ENCODE measurements at regions not wholly inside any gene's neighbourhood (a gene's known extent, or its start where the extent isn't known, plus 50 kb on each side); places are given as distances from the start of the nearest gene placed in this dataset.

DNA sequence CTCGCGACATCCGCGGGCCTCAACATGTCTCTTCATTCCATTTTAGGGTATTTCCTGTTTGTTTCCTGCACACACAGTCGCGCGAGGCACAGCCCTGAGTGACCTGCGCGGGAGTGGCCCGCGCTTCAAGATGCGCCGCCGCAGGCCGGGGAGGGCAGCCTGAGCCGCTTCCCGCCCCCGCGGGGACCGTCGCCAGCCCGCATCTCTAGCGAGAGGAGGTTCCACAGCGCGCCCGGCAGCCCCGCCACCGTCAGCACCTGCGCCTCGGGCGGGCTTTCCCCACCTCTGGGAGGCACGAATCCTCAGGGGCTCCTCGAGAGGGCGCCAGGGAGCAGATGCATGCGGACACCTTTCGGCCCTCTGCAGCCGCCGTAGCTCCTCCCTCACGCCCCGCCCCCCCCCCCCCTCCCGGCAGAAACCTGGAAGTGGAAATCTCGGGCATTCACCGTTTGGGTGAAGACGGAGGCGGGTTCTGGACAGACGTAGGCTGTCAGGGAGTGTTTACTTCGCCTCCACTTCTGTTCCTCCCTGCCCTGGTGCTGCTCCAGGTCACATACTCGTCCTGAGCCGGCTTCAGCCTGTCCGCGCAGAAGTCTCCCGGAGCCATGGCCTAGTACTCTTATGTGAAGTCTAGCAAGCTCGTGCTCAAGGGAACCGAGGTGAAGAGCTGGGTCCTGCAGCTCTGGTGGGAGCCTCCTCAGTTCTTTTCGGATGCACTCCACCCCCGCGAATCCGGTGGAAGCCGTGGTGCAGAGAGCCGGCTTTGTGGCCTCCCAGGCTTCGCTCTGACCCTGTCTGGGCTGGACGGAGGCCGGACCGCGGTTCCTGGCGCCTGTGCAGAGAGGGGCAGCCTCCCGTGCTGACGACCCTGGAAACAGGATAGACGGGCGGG is 880.5 kb upstream of the DEFB115 start (continued):
- TF ChIP-seq ZMYM4 (CRISPR knock-in tag; IDR thresholded peaks at IDR 0.05) (peak; percentile 99), HNRNPL (IDR thresholded peaks at IDR 0.05; ENCODE audit: low read depth, low read length) (0 out of 2 replicates have a peak, but pooled peaks have one; percentile 39), THRA (CRISPR knock-in tag; IDR thresholded peaks at IDR 0.05; ENCODE audit: borderline replicate concordance) (peak; percentile 52; the same call in 1 of the 2 replicates), POLR2A (IDR thresholded peaks at IDR 0.05; ENCODE audit: insufficient read depth in 1 of 2, low read depth in 2 of 2, low read length in 2 of 2) (peak; percentile 95 to 96), NR2C2 (CRISPR knock-in tag; IDR thresholded peaks at IDR 0.05; ENCODE audit: borderline replicate concordance) (peak; percentile 78), EEA1 (CRISPR knock-in tag; IDR thresholded peaks at IDR 0.05; ENCODE audit: borderline replicate concordance) (peak; percentile 93; the same call in 1 of the 2 replicates), YY1 (IDR thresholded peaks at IDR 0.05; ENCODE audit: insufficient read depth, insufficient replicate concordance, low read depth, low read length) (peak; percentile 74), TAF1 (CRISPR knock-in tag; IDR thresholded peaks at IDR 0.05) (peak; percentile 93), CCAR2 (optimal IDR thresholded peaks at IDR 0.05; ENCODE audit: low read depth, low read length) (no peak), ZNF891 (CRISPR knock-in tag; IDR thresholded peaks at IDR 0.05) (0 out of 2 replicates have a peak, but pooled peaks have one; percentile 68), ATF6 (CRISPR knock-in tag; conservative IDR thresholded peaks at IDR 0.05) (0 out of 2 replicates have a peak, but pooled peaks have one; percentile 74), CBX2 (IDR thresholded peaks at IDR 0.05; ENCODE audit: low read depth, low read length) (no peak), CBX2 (CRISPR knock-in tag; IDR thresholded peaks at IDR 0.05; ENCODE audit: low read depth) (0 out of 2 replicates have a peak, but pooled peaks have one; percentile 30), HOXA5 (CRISPR knock-in tag; IDR thresholded peaks at IDR 0.05) (peak; percentile 82), SMAD1 (CRISPR knock-in tag; IDR thresholded peaks at IDR 0.05; ENCODE audit: borderline replicate concordance, low read depth) (peak; percentile 76; the same call in 1 of the 2 replicates)
- TF ChIP-seq, protein P1, sequence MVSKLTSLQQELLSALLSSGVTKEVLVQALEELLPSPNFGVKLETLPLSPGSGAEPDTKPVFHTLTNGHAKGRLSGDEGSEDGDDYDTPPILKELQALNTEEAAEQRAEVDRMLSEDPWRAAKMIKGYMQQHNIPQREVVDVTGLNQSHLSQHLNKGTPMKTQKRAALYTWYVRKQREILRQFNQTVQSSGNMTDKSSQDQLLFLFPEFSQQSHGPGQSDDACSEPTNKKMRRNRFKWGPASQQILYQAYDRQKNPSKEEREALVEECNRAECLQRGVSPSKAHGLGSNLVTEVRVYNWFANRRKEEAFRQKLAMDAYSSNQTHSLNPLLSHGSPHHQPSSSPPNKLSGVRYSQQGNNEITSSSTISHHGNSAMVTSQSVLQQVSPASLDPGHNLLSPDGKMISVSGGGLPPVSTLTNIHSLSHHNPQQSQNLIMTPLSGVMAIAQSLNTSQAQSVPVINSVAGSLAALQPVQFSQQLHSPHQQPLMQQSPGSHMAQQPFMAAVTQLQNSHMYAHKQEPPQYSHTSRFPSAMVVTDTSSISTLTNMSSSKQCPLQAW (CRISPR knock-in tag; IDR thresholded peaks at IDR 0.05): peak; percentile 85
- TF ChIP-seq, protein P2, sequence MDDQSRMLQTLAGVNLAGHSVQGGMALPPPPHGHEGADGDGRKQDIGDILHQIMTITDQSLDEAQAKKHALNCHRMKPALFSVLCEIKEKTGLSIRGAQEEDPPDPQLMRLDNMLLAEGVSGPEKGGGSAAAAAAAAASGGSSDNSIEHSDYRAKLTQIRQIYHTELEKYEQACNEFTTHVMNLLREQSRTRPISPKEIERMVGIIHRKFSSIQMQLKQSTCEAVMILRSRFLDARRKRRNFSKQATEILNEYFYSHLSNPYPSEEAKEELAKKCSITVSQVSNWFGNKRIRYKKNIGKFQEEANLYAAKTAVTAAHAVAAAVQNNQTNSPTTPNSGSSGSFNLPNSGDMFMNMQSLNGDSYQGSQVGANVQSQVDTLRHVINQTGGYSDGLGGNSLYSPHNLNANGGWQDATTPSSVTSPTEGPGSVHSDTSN (CRISPR knock-in tag; IDR thresholded peaks at IDR 0.05; ENCODE audit: borderline replicate concordance): no peak
- TF ChIP-seq, protein P3, sequence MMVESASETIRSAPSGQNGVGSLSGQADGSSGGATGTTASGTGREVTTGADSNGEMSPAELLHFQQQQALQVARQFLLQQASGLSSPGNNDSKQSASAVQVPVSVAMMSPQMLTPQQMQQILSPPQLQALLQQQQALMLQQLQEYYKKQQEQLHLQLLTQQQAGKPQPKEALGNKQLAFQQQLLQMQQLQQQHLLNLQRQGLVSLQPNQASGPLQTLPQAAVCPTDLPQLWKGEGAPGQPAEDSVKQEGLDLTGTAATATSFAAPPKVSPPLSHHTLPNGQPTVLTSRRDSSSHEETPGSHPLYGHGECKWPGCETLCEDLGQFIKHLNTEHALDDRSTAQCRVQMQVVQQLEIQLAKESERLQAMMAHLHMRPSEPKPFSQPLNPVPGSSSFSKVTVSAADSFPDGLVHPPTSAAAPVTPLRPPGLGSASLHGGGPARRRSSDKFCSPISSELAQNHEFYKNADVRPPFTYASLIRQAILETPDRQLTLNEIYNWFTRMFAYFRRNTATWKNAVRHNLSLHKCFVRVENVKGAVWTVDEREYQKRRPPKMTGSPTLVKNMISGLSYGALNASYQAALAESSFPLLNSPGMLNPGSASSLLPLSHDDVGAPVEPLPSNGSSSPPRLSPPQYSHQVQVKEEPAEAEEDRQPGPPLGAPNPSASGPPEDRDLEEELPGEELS (CRISPR knock-in tag; IDR thresholded peaks at IDR 0.05): no peak
- TF ChIP-seq, protein P4, sequence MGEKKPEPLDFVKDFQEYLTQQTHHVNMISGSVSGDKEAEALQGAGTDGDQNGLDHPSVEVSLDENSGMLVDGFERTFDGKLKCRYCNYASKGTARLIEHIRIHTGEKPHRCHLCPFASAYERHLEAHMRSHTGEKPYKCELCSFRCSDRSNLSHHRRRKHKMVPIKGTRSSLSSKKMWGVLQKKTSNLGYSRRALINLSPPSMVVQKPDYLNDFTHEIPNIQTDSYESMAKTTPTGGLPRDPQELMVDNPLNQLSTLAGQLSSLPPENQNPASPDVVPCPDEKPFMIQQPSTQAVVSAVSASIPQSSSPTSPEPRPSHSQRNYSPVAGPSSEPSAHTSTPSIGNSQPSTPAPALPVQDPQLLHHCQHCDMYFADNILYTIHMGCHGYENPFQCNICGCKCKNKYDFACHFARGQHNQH (CRISPR knock-in tag; IDR thresholded peaks at IDR 0.05): peak; percentile 94
